Hepatocyte (in vitro differentiated cells): ENCODE measurements at regions not wholly inside any gene's neighbourhood (a gene's known extent, or its start where the extent isn't known, plus 50 kb on each side); places are given as distances from the start of the nearest gene placed in this dataset.
"Not testable (repeated sequence)": the region's sequence is repeated elsewhere in the genome, so short reads cannot be mapped to it uniquely, and the experiment has no call there.

Experiments used
- DNase-seq: peaks from one replicate; pipeline ENCODE4 v3.0.0-alpha.2; 2016; ENCODE audit warnings: low spot score
- H2AFZ ChIP-seq: fragments of 200-600 bp; sonication (generic); 2 replicates; pipeline ENCODE4 v1.6.0; 2016; ENCODE audit warnings: antibody characterized with exemption, mild to moderate bottlenecking
- H3K27ac ChIP-seq: fragments of 200-600 bp; sonication (generic); 2 replicates; pipeline ENCODE4 v1.5.1; 2016; ENCODE audit warnings: mild to moderate bottlenecking
- H3K27me3 ChIP-seq: fragments of 200-600 bp; sonication (generic); 2 replicates; pipeline ENCODE4 v1.6.1; 2016
- H3K36me3 ChIP-seq: fragments of 200-600 bp; sonication (generic); replicated peaks from 2 replicates; pipeline ENCODE4 v1.5.1; 2016; ENCODE audit warnings: low read depth; ENCODE audit not compliant: insufficient read depth
- H3K4me1 ChIP-seq: fragments of 200-600 bp; sonication (generic); 2 replicates; pipeline ENCODE4 v1.5.1; 2016; ENCODE audit warnings: mild to moderate bottlenecking, moderate library complexity; ENCODE audit not compliant: insufficient read depth
- H3K4me2 ChIP-seq: fragments of 200-600 bp; sonication (generic); 2 replicates; pipeline ENCODE4 v1.6.0; 2016
- H3K4me3 ChIP-seq: fragments of 200-600 bp; sonication (generic); 2 replicates; pipeline ENCODE4 v1.5.1; 2016; ENCODE audit warnings: mild to moderate bottlenecking
- H3K79me2 ChIP-seq: fragments of 200-600 bp; sonication (generic); 2 replicates; pipeline ENCODE4 v1.6.0; 2017; ENCODE audit warnings: mild to moderate bottlenecking
- H3K9me2 ChIP-seq: fragments of 200-600 bp; sonication (generic); replicated peaks from 2 replicates; pipeline ENCODE4 v1.6.0; 2017; ENCODE audit warnings: mild to moderate bottlenecking; ENCODE audit not compliant: insufficient read depth
- H3K9me3 ChIP-seq: fragments of 200-600 bp; sonication (generic); 2 replicates; pipeline ENCODE4 v1.5.1; 2016; ENCODE audit warnings: low read depth, mild to moderate bottlenecking
- H4K20me1 ChIP-seq: fragments of 200-600 bp; sonication (generic); 2 replicates; pipeline ENCODE4 v1.6.0; 2016; ENCODE audit warnings: mild to moderate bottlenecking; ENCODE audit not compliant: insufficient read depth, poor library complexity, severe bottlenecking
- CTCF ChIP-seq: fragments of 200-600 bp; sonication (generic); IDR thresholded peaks from 2 replicates; pipeline ENCODE4 v1.5.1; 2016; ENCODE audit warnings: antibody characterized with exemption, mild to moderate bottlenecking; ENCODE audit not compliant: poor library complexity
- EZH2 ChIP-seq: fragments of 200-600 bp; sonication (generic); IDR thresholded peaks from 2 replicates; pipeline ENCODE4 v1.6.1; 2016; ENCODE audit warnings: antibody characterized with exemption, mild to moderate bottlenecking, borderline replicate concordance
- EZH2phosphoT487 ChIP-seq: fragments of 200-600 bp; sonication (generic); IDR thresholded peaks from one replicate; pipeline ENCODE4 v1.6.1; 2018; ENCODE audit warnings: antibody characterized with exemption, mild to moderate bottlenecking, low read depth, moderate library complexity; ENCODE audit not compliant: unreplicated experiment, severe bottlenecking
- WGBS: methylation state at CpG from one replicate; pipeline ENCODE4 v1.1.6; 2016; ENCODE audit warnings: low lambda C conversion rate; ENCODE audit errors: missing lambda C conversion rate; 5-methylcytosine and 5-hydroxymethylcytosine counted together

GRCh38 chr4:18111081-18111480 lies 89.5 kb upstream of the LCORL start:
- TF ChIP-seq CTCF: no peak
- no peak for TF ChIP-seq EZH2
- TF ChIP-seq EZH2phosphoT487: no peak
- Histone ChIP-seq H3K4me3 (no peak overlapping the region), H3K79me2 (no peaks in the 10 kb centered on the region), H3K36me3 (no peaks in the 10 kb centered on the region), H4K20me1 (no peaks in the 10 kb centered on the region), H3K9me3 (no peaks in the 10 kb centered on the region), H3K9me2 (no peaks in the 10 kb centered on the region), H3K27me3 (no peaks in the 10 kb centered on the region), H3K4me1 (peaks cover 2% of the 10 kb centered on the region), H3K27ac (no peak overlapping the region), H3K4me2 (no peak overlapping the region), H2AFZ (no peak overlapping the region)
- peak; percentile 6 for DNase-seq
- WGBS: 42% methylated on average over 4 of the region's 4 CpGs

GRCh38 chr4:18110099-18110498 lies 88.5 kb upstream of the LCORL start:
- Histone ChIP-seq H3K9me3 (no peaks in the 10 kb centered on the region), H3K27me3 (no peaks in the 10 kb centered on the region), H3K79me2 (no peaks in the 10 kb centered on the region), H3K27ac (no peak overlapping the region), H3K4me2 (no peak overlapping the region), H4K20me1 (no peaks in the 10 kb centered on the region), H3K4me3 (no peak overlapping the region), H3K4me1 (peaks cover 2% of the 10 kb centered on the region), H3K9me2 (no peaks in the 10 kb centered on the region), H3K36me3 (no peaks in the 10 kb centered on the region), H2AFZ (no peak overlapping the region)
- TF ChIP-seq EZH2: no peak
- no peak for TF ChIP-seq CTCF
- TF ChIP-seq EZH2phosphoT487: no peak
- DNase-seq: no peak
- 82% methylated on average over 6 of the region's 6 CpGs for whole genome bisulfite sequencing

GRCh38 chr4:18109676-18110075 lies 88.1 kb upstream of the LCORL start:
- DNase-seq: no peak
- H3K4me3 ChIP-seq: no peak overlapping the region
- no peaks in the 10 kb centered on the region for H3K9me2 ChIP-seq
- peaks cover 2% of the 10 kb centered on the region for H3K4me1 ChIP-seq
- no peaks in the 10 kb centered on the region for H4K20me1 ChIP-seq
- H3K4me2 ChIP-seq: no peak overlapping the region
- TF ChIP-seq EZH2phosphoT487 (no peak), EZH2 (no peak), CTCF (no peak)
- H3K9me3 ChIP-seq: no peaks in the 10 kb centered on the region
- no peak overlapping the region for H3K27ac ChIP-seq
- WGBS: 75% methylated on average over 3 of the region's 3 CpGs
- no peak overlapping the region for H2AFZ ChIP-seq
- H3K27me3 ChIP-seq: no peaks in the 10 kb centered on the region
- H3K36me3 ChIP-seq: no peaks in the 10 kb centered on the region
- H3K79me2 ChIP-seq: no peaks in the 10 kb centered on the region

GRCh38 chr4:18107848-18108528 lies 86.4 kb upstream of the LCORL start:
- H3K36me3 ChIP-seq, H3K27me3 ChIP-seq, DNase-seq, H3K4me2 ChIP-seq, H2AFZ ChIP-seq, H3K27ac ChIP-seq, H3K9me3 ChIP-seq, H3K9me2 ChIP-seq, H4K20me1 ChIP-seq, H3K79me2 ChIP-seq, H3K4me3 ChIP-seq, H3K4me1 ChIP-seq: not testable (repeated sequence)
- WGBS: 71% methylated on average over 4 of the region's 4 CpGs
